AG04450 (cell line): ENCODE measurements at regions not wholly inside any gene's neighbourhood (a gene's known extent, or its start where the extent isn't known, plus 50 kb on each side); places are given as distances from the start of the nearest gene placed in this dataset.
"Not testable (repeated sequence)": the region's sequence is repeated elsewhere in the genome, so short reads cannot be mapped to it uniquely, and the experiment has no call there.

ENCODE experiments used
- CTCF ChIA-PET: fragments of 300-600, 350-600 bp; formaldehyde crosslinking; extraction: SDS; loops from one replicate; lab custom pipeline; 2022; ENCODE audit warnings: antibody characterized with exemption, inconsistent platforms; lab: Charles Lee
- POLR2A ChIA-PET: fragments of 350-600 bp; formaldehyde crosslinking; extraction: SDS; loops from one replicate; lab custom pipeline; 2021; ENCODE audit warnings: antibody characterized with exemption, inconsistent platforms; lab: Yijun Ruan, JAX
- DNase-seq: peaks from one replicate; pipeline ENCODE4 v3.0.0-alpha.2; 2011; ENCODE audit warnings: low read depth, low spot score
- H3K27ac ChIP-seq: one replicate; pipeline ENCODE4 v1.5.1; 2012; ENCODE audit warnings: low read depth, low read length, control low read depth
- H3K27me3 ChIP-seq: one replicate; pipeline ENCODE4 v1.6.0; 2012; ENCODE audit warnings: low read length; ENCODE audit not compliant: control insufficient read depth, insufficient read depth
- H3K4me3 ChIP-seq: 2 replicates; pipeline ENCODE4 v1.5.1; 2011; ENCODE audit warnings: mild to moderate bottlenecking, low read depth, low read length, control low read depth
- H3K9me3 ChIP-seq: 2 replicates; pipeline ENCODE4 v1.5.1; 2012; ENCODE audit warnings: low read length; ENCODE audit not compliant: control insufficient read depth, insufficient read depth
- TF ChIP-seq, protein P1 (sequence below): IDR thresholded peaks from 2 replicates; pipeline ENCODE4 v1.5.1; 2011; ENCODE audit warnings: low read depth, low read length, control low read depth, inconsistent platforms

DNA sequence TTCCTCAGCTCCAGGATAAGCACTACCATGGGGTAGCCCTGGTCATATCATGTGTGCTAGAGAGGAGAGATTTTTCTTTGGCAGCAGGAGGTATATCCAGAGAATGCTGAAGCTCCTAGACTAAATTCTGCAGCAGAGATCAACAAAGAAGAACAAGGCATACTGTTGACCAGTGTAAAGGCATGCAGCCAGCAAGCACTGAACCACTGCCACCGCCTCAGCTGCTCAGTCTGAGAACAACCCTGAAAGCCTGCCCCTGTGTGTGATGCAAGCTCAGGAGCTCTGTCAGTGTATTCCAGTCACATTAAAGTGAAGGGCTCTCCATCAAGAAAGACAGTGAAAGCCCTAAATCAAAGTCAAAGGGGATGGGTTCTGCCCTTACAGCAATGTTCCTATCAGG, 439.5 kb upstream of the CD180 start:
- ChIA-PET POLR2A (no interaction called here), CTCF (no interaction called here)
- no peaks in the 10 kb centered on the region for H3K9me3 ChIP-seq
- TF ChIP-seq, protein P1, sequence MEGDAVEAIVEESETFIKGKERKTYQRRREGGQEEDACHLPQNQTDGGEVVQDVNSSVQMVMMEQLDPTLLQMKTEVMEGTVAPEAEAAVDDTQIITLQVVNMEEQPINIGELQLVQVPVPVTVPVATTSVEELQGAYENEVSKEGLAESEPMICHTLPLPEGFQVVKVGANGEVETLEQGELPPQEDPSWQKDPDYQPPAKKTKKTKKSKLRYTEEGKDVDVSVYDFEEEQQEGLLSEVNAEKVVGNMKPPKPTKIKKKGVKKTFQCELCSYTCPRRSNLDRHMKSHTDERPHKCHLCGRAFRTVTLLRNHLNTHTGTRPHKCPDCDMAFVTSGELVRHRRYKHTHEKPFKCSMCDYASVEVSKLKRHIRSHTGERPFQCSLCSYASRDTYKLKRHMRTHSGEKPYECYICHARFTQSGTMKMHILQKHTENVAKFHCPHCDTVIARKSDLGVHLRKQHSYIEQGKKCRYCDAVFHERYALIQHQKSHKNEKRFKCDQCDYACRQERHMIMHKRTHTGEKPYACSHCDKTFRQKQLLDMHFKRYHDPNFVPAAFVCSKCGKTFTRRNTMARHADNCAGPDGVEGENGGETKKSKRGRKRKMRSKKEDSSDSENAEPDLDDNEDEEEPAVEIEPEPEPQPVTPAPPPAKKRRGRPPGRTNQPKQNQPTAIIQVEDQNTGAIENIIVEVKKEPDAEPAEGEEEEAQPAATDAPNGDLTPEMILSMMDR, result no peak
- H3K4me3 ChIP-seq, result no peak overlapping the region
- H3K27ac ChIP-seq, result no peak overlapping the region
- no peak for DNase-seq
- H3K27me3 ChIP-seq, result no peaks in the 10 kb centered on the region

DNA sequence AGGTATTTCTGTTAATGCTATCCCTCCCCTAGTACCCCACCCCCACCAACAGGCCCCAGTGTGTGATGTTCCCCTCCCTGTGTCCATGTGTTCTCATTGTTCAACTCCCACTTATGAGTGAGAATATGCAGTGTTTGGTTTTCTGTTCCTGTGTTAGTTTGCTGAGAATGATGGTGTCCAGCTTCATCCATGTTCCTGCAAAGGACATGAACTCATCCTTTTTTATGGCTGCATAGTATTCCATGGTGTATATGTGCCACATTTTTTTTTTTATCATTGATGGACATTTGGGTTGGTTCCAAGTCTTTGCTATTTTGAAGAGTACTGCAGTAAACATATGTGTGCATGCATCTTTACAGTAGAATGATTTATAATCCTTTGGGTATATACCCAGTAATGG, 430.5 kb upstream of the CD180 start:
- H3K9me3 ChIP-seq, CTCF ChIA-PET, H3K4me3 ChIP-seq, DNase-seq, H3K27ac ChIP-seq, H3K27me3 ChIP-seq, POLR2A ChIA-PET: not testable (repeated sequence)

DNA sequence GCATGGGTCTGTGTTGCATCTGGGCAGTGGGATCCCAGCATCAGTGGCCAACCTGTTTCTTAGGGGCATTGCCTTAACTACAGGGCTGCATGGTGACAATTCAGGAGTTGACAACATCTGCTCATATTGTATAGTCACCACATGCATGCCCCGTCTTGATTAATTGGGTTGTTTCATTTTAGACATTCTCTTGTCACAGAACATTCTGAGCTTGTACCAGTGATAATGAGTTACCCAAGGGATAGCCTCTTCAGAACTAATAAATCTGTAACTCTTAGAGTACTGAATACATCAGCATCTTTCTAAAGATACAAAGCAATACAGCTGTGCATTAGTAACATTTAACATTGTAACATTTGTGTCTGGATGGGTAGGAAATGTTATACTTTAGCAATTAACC, 426.5 kb upstream of the CD180 start:
- ChIA-PET CTCF (no interaction called here), POLR2A (no interaction called here)
- TF ChIP-seq, protein P1, result no peak

DNA sequence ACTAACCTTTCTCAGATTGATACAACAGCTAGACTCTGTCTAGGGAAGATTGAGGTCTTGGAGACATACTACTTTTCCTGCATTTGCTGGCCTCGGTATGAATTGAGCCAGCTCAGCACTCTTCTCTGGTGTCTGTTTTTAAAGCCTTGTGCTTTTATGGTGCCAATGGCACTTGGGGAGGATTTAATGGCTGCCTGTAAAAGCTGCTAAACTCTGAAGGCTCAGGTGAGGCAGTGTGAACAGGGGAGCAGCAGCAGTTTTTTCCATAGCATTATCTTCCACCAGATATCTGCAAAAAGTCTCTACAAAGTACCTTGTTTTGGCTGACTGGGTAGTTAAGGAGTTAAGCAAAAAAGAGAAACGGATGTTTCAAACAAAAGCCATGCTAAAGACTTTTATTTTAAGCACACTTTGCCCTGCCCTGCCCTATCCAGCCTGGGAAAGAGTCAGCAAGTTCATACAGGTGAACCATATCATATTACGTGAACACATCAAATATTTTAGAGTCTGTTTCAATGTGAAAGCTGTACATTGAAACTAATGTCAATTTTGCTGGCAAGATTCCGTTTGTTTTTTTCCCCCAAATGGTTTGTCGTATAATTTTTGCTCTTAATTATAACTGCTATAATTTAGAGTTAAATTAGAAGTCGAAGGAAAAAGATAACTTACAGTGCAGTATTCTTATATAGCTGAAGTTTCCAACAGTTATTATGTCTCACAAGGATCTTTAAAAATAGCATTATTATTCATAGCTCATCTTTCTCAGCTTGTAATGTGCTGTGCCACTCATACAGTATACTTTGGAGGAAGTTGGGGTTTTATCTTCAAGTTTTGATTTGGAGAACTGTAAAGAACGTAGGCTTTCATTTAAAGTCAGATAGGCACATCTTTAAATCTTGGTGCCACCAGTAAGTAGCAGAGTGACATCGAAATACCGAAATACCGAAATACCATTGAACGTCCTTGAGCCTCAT, 424.1 kb upstream of the CD180 start:
- DNase-seq, result no peak
- CTCF ChIA-PET, result no interaction called here
- H3K4me3 ChIP-seq, result no peak overlapping the region
- H3K9me3 ChIP-seq, result no peaks in the 10 kb centered on the region
- TF ChIP-seq, protein P1, result no peak
- POLR2A ChIA-PET, result no interaction called here
- no peaks in the 10 kb centered on the region for H3K27me3 ChIP-seq
- no peak overlapping the region for H3K27ac ChIP-seq

More for the DNA sequence above, 426.5 kb upstream of the CD180 start:
- no peak overlapping the region for H3K27ac ChIP-seq
- no peaks in the 10 kb centered on the region for H3K9me3 ChIP-seq
- no peaks in the 10 kb centered on the region for H3K27me3 ChIP-seq
- DNase-seq, result no peak
- no peak overlapping the region for H3K4me3 ChIP-seq

DNA sequence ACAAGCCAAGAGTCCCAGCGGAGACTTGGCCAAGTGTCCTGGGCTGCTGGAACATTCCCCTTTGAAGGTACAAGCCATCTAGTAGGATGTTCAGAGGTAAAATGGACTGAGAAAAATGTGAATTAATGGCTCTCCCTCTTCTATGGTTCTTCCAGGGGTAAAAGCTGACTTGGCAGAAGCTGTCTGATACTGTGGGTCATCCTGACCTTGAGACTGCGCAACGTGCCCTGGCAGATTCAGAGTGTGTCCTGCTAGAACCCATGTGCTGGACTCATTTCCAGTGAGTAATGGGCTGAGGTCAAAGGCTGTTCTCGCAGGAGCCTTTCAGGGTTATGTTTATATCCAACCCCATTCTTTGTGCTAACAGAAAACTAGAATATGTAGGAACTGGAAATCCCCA, 423.0 kb upstream of the CD180 start:
- no peak for DNase-seq
- TF ChIP-seq, protein P1, result no peak
- H3K27ac ChIP-seq, result no peak overlapping the region
- no peaks in the 10 kb centered on the region for H3K9me3 ChIP-seq
- CTCF ChIA-PET, result no interaction called here
- POLR2A ChIA-PET, result no interaction called here
- no peak overlapping the region for H3K4me3 ChIP-seq
- H3K27me3 ChIP-seq, result no peaks in the 10 kb centered on the region
